Stimulated activated CD8-positive, alpha-beta memory T cell treated with anti-CD3 and anti-CD28 coated beads, Interleukin-12 subunit alpha, Interleukin-12 subunit beta, amount 100 ng/mL, for 24 hours (primary cell): ENCODE measurements at regions not wholly inside any gene's neighbourhood (a gene's known extent, or its start where the extent isn't known, plus 50 kb on each side); places are given as distances from the start of the nearest gene placed in this dataset.
"Not testable (repeated sequence)": the region's sequence is repeated elsewhere in the genome, so short reads cannot be mapped to it uniquely, and the experiment has no call there.

Source experiments
- DNase-seq: peaks from one replicate; pipeline ENCODE4 v3.0.0-alpha.2; 2020; ENCODE audit errors: extremely low read depth

DNA sequence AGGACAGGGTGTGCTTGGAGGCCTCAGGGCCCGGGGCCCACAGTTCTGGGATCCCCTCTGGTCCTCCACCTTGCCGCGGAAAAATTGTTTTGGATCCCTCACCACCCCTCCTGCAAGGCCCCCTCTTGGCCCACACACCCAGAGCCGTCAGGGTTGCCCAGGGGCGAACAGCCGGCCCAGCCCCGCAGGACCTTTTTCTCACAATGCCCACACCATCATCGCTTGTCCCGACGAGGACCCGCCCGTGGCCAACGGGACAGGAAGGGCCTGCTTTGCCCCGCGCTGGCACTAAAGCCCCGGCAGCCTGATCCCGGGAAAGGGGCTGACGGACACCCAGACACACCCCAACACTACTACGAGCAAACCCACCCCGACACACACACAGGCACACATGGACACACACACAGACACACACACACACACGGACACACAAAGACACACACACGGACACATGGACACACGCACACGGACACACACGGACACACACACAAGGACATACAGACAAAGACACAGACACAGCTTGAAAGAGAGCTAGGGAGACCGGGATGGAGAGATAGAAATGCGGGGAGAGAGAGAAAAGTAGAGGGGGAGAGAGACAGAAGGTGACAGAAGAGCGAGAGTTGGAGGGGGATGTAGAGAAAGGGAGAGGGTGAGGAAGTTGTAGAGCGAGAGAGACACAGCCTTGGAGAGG lies 1493.5 kb upstream of the DEFB115 start:
- DNase-seq = no peak

DNA sequence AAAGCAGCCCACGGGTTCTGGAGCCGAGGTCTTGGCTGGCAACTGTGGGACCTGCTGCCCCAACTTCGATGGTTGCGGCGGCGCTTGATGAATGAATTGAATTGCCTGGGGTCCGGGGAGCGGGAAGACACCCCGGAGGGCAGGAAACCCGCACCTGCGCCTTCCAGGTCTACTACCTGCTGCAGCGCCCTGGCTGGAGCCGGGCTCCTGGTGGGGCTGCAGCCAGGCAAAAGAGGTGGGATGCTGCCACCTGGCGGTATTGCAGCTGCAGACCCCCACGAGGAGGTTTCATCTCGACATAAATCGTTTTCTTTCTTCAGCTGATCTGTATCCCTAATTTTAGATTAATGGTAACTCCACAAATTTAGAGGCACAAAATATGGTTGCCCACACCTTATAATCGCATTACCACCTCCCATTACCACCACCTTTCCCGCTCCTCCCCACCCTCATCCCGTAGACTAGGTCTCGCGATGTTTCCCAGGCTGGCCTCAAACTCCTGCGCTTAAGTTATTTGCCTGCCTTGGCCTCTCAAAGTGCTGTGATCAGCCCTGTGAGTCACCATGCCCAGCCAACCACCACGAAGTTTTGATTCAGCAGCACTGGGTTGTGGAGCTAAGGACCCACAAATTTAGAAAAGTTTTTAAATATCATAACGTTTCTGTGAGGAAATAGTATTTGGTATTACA lies 1492.4 kb upstream of the DEFB115 start:
- DNase-seq = not testable (repeated sequence)

DNA sequence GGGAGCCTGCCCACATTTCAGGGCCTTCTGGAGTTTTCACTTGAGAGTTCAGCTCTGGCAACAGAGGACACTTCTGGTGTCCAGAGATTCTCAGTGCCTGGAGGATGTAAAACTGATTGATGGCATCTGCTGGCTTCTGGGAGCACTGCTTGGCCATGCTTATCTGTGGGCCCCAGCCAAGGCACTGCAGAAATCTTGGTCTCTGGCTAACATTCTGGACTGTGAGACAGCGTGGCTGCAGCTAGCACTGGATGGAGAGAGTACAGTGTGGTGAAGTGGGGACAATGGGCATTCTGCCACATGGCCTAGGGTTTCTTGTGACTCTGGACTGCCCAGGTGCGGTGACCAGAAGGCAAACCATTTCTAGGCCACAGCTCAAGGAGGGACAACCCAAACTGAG lies 1479.4 kb upstream of the DEFB115 start:
- not testable (repeated sequence) for DNase-seq

DNA sequence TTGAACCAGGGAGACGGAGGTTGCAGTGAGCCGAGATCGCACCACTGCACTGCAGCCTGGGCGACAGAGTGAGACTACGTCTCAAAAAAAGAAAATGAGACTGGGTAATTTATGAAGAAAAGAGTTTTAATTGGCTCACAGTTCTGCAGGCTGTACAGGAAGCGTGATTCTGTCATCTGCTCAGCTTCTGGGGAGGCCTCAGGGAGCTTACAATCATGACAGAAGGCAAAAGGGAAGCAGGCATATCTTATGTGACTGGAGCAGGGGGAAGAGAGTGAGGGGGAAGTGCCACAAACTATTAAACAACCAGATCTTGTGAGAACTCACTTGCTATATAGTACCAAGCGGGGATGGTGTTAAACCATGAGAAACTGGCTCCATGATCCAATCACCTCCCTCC lies 1476.2 kb upstream of the DEFB115 start:
- DNase-seq = not testable (repeated sequence)

DNA sequence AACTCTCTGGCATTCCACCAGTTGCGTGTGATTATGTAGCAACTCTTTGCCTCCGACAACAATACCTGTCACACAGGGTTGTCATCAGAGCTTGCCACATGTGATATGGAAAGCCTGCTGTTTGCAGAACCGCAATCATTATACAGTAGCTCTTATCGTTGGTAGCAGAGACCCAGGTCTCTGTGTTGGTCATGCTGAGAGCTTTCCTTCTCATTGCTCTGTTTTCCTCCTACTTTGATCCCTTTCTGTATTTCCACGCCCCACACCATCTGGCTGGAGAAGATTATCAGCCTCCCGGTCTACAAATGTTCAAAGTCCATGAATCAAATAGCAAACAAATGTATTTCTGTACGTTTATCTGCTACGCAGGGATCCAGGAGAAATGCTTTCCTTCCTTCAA lies 1475.6 kb upstream of the DEFB115 start:
- not testable (repeated sequence) for DNase-seq

DNA sequence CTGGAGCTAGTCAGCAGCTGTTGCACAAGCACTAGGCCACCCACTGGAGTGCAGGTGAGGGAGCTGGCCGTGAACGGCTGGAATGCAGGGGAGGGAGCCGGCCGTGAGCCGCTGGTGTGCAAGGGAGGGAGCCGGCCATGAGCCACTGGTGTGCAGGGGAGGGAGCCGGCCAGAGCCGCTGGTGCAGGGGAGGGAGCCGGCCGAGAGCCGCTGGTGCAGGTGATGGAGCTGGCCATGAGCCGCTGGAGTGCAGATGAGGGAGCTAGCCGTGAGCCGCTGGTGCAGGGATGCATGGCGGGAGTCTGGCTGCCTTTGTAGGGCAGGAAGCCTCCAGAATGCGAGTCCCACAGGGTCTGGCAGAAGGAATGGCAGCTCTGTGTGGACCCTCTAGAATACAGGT lies 1470.0 kb upstream of the DEFB115 start:
- DNase-seq = not testable (repeated sequence)

DNA sequence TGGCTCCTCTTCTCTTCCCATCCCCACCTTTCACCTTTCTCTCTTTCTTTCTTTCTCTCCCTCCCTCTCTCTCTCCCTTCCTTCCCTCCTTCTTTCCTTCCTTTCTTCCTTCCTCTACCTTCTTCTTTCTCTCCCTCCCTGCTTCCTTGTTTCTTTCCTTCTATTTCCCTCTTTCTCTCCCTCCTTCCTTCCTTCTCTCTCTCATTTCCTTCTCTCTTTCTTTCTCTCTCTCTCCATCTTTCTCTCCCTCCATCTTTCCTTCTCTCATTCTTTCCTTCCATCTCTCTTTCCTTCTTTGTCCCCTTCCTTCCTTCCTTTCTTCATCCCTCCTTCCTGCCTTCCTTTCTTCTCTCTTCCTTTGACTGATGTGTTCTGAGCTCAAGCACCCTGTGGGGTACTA lies 1467.0 kb upstream of the DEFB115 start:
- no peak for DNase-seq

DNA sequence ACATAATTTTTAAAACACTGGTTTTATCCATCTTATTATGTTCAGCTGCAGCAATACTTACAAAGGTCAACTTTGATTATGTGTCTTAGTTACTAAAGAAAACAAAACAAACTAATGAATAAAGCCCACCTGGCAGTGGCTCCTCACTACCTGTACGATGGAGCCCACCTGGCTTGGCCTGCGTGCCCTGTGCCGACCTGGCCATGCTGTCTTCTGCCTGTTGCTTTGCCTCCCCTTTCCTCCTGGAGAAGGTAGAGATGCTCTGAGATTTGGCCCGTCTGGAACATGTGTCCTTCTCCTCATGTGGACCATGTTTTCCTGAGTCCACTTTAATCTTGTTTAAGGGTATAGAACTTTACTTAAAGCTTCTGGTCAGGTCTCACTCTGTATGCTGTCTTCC lies 1426.0 kb upstream of the DEFB115 start:
- DNase-seq = not testable (repeated sequence)

DNA sequence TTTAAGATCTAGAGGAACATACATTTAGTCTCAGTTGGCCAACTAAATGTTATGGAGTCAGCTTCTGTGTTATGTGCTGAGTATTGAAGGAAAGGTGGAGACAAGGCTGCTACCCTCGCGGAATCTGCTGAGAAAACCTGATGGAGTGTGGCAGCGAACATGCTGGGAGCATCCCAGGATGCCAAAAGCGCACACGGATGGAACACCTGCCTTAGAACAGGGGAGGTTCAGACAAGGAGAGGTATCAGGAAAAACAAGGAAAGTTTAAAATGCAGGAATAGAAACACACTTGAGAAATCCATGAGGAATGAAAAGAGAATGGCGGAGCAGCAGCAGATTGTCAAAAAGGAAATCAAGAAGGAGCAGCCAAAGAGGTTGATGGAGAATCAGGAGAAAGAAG lies 1389.5 kb upstream of the DEFB115 start:
- not testable (repeated sequence) for DNase-seq

DNA sequence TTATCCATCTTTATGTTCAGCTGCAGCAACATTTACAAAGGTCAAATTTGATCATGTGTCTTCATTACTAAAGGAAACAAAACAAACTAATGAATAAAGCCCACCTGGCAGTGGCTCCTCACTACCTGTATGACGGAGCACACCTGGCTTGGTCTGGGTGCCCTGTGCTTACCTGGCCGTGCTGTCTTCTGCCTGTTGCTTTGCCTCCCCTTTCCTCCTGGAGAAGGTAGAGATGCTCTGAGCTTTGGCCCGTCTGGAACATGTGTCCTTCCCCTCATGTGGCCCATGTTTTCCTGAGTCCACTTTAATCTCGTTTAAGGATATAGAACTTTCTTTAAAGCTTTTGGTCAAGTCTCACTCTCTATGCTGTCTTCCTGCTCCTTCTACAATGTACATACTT lies 1388.8 kb upstream of the DEFB115 start:
- not testable (repeated sequence) for DNase-seq

DNA sequence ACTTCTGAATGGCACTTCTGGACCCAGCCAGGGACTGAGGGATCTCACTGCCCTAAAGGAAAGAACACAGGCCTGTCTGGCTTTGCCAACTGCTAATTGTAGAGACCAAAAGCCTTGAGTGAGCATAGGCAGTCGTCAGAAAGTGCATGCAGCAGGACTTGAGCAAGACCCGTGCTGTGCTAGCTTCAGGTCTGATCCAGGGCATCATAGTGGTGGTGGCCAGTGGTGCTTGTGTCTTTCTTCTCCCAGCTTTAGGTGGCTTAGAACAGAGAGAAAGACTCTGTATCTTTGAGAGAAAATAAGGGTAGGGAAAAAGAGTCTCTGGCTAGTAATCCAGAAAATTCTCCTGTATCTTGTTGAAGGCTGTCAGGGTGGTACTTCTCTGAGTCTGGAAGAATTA lies 1385.6 kb upstream of the DEFB115 start:
- DNase-seq = not testable (repeated sequence)

DNA sequence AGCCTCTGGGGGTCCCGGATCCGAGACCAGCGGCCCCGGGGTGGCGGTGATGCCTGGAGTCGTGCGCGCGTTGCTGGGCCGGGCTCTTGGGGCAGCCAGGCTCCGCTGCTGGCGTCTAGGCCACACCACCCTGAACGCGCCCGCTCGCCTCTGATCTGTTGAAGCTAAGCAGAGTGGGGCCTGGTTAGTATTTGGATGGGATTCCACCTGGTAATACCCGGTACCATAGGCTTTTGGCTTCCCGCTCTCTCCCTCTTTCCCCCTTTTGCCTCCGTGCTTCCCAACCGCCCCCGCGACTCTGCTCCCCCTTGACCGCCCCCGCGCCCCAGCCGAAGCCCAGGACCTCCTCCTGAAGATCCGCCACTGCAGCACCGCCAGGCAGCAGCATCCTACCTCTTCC lies 1383.5 kb upstream of the DEFB115 start:
- DNase-seq = no peak

DNA sequence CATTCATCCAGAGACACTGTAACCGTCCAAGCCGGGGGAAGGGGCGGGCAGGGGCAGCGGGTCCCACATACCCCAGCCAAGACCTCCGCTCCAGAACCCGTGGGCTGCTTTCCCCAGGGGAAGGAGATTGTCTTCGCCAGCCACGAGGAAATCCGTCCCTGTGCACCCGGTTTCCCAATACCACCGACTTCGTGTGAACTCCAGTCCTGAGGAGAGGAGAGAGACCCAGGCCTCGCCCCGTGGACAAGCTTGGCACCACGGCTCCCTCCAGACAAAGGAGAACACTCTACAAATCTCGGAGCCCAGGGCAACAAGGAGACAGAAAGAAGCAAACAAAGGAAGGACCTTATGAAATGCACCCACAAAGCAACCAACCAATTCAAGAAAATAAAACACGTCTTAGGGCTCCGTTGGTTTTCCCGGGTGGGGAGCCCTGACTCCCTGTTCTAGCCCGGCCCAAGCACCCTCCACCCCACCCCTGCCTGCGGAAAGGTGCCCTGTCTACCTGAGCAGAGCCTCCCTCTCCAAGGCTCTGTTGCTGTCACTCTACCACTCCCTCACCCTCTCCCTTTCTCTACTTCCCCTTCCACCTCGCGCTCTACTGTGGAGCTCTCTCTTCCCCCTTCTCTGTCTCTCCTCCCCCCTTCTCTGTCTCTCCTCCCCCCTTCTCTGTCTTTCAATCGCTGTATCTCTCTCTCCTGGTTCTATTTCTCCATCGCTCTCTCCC lies 1382.8 kb upstream of the DEFB115 start:
- DNase-seq = no peak

DNA sequence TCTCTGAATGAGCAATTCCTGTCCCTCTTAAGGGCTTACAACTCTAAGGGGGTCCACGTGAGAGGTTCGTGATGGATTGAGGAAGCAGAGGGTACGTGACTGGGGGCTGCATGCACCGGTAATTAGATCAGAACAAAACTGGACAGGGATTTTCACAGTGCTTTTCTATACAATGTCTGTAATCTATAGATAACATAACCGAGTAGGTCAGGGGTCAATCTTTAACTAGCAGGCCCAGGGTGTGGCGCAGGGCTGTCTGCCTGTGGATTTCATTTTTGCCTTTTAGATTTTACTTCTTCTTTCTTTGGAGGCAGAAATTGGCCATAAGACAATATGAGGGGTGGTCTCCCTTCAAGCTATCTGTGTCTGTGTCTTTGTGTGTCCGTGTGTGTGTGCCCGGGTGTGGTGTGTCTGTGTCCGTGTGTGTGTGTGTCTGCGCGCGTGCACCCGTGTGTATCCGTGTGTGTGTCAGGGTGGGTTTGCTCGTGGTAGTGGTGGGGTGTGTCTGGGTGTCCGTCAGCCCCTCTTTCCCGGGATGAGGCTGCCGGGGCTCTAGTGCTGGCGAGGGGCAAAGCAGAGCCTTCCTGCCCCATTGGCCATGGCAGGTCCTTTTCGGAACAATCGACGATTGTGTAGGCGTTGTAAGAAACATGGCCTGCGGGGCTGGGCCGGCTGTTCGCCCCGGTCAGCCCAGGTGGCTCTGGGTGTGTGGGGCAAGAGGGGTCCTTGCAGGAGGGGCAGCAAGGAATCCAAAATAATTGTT lies 1382.0 kb upstream of the DEFB115 start:
- DNase-seq = not testable (repeated sequence)

DNA sequence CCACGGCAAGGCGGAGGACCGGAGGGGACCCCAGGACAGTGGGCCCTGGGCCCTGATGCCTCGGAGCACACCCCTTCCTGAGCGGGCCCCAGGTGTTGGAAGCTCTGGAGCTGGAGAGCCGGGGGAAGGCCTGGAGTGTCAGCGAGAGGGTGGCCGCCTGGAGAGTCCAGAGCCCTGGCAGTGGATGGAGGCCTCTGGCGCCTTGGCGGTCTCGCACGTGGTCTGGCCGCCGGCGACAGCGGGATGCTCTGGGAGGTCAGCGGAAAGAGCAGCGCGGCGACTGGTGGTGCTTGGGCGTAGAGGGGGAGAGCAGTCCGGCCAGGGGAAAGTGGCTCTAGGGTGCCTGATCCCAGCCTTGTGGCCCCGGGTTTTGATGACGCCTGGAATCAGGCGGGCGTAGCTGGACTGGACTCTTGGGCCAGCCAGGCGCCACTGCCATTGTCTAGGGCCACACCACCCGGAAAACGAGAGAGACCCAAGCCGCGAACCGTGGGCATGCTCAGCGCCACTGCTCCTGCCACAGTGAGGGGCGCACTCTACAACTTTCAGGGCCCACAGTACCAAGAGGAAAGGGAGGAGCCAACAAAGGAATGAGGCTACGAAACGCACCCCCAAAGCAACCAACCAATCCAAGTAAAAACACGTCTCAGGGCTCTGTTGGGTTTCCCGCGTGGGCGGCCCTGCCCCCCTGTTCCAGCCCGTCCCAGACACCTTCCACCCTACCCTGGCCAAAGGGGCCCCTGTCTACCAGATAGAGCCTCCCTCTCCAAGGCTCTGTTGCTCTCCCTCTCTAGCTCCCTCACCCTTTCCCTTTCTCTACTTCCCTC lies 1381.2 kb upstream of the DEFB115 start:
- not testable (repeated sequence) for DNase-seq

DNA sequence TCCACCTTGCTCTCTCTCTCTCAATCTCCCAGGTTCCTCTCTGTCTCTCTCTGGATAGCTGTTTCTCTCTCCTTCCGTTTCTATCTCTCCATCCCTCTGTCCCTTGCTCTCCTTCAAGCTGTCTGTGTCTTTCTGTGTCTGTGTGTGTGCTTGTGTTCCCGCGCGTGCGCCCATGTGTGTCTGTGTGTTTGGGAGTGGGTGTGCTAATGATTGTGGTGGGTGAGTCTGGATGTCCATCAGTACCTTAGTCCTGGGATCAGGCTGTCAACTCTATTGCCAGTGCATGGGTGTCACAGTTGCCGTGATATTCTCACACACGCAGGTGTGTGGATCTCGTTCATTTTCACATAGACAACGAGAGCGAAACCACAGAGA lies 1380.6 kb upstream of the DEFB115 start:
- DNase-seq = no peak

DNA sequence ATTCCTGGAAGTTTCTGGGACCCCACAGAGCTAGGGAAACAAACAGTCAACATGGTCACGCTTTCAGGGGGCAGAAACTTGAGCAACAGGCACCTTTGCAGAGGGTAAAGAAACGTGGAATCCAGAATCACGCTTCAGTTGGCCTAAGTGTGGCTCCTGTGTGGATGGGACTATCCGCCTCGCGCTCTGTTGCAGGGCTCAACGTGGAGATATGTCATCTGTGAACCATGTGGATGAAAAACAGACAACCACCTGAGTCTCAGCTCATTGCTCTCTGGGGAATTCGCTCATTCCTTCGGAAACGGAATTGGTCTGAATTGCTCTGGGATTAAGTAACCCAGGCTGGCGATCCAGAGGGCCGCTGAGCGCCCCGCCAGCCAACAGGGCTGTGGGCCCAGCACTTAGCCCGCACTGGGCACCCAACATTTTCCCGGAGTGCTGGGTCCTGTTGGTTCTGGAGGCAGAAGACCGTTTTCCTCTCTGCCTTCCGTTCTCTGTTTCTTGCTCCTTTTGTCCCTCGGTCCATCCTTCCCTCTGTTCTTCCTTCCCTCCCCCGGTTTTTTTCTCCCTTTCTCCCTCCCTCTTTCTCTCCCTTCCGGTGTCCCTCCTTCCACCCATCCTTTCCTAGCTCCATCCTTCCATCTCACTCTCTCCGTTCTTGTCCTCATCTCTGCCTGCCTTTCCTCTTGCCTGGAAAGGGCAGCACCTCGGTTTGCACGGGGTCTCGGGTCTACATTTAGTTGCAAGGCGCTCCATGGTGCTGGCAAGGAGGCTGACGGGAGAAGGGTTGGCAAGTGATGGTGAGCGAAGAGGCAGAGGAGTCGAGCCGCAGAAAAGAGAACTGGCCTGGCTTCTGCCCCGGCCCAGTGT lies 1379.8 kb upstream of the DEFB115 start:
- not testable (repeated sequence) for DNase-seq

DNA sequence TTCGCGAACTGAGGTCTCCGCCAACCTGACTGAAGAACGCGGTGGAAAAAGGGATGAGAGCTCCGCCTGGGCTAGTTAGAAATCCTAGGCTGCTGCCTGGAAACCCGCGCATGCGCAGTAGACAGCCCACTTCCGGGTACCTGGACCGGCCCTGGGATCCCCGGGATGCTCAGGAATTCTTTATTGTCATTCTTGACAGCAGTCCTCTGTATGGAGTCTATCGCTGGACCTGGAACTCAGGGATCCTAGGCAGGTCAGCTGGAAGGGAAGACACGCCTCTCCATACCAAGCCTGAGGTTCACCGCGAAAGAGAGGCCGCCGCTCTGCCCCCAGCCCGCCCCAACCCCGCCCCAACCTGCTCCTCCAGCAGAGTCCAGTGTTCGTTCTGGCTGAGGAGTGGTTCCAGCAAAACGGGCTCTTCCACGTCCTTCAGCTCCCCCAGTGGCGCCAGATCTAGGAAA lies 1379.2 kb upstream of the DEFB115 start:
- DNase-seq = no peak

DNA sequence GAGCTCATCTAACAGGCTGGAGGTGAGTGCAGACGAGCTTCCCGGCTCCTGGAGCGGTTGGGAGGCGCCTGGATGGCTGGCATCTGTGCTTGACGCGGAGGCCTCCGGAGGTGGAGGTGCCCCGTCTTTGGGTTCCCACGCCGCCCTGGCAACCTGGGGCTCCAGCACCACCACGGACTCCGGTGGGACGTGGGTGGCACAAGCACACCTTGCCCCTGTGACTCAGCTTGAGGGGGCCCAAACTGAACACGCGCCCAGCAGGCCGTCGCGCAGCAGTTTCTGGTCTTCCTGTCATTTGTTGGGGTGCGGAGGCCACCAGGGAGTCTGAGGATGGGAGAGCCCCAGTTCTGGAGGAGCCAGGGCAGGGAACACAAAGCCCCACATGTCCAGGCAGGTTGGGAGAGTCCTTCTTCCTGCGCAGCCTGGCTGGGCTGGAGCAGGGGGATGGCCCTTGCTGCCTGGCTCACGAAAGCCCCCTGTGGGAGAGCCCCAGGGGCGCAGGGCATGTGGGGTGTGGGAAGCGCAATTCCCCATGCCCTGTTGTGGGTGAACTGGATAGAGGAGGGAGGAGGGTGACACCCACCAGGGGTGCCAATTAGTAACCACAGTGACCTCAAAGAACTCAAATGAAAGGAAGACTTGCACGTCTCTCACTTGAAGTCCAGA lies 1378.6 kb upstream of the DEFB115 start:
- no peak for DNase-seq

DNA sequence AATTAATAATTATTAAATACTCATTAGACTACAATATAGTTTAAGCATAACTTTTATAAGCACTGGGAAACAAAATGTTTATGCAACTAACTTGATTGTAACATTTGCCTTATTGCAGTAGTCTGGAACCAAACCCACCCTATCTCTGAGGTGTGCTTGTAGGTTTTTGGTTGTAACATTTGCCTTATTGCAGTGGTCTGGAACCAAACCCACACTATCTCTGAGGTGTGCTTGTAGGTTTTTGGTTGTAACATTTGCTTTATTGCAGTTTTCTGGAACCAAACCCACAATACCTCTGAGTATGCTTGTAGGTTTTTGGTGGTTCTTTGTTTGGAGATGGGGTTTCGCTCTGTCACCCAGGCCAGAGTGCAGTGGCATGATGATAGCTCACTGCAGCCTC lies 1376.4 kb upstream of the DEFB115 start:
- DNase-seq = not testable (repeated sequence)
